GM21515 (cell line): ENCODE measurements at regions not wholly inside any gene's neighbourhood (a gene's known extent, or its start where the extent isn't known, plus 50 kb on each side); places are given as distances from the start of the nearest gene placed in this dataset.
A peak's percentile ranks its signal among the peaks of the same experiment; 100 is the strongest.
"Not testable (repeated sequence)": the region's sequence is repeated elsewhere in the genome, so short reads cannot be mapped to it uniquely, and the experiment has no call there.

Experiments
- ATAC-seq: cut with Tn5 transposase; IDR thresholded peaks from one replicate; pipeline ENCODE4 v1.9.1; 2021; ENCODE audit not compliant: unreplicated experiment

- ATAC-seq = peak; percentile 37
These were observed 444.0 kb downstream of the HS3ST3B1 start for GRCh38 chr17:14744761-14745473.

DNA sequence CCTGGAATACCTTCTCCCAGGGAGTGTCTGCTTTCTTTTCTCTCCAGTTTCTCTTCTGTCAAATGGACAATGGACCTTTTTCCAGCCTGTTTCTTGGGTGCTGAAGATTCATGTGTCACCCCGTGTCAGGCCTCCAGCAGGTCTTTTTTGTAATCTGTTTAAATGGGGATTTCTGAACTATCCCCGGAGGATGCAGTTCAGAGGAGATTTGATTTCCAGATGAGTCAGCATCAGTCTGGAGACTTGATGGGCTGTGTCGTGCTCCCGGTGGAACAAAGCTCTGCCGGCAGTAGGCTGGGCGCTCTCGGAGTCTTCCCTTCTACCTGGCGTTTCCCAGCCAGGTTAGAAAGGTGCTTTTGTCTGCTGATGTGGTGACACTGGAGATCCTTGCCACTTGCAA, 440.6 kb downstream of the HS3ST3B1 start:
- no peak for ATAC-seq

DNA sequence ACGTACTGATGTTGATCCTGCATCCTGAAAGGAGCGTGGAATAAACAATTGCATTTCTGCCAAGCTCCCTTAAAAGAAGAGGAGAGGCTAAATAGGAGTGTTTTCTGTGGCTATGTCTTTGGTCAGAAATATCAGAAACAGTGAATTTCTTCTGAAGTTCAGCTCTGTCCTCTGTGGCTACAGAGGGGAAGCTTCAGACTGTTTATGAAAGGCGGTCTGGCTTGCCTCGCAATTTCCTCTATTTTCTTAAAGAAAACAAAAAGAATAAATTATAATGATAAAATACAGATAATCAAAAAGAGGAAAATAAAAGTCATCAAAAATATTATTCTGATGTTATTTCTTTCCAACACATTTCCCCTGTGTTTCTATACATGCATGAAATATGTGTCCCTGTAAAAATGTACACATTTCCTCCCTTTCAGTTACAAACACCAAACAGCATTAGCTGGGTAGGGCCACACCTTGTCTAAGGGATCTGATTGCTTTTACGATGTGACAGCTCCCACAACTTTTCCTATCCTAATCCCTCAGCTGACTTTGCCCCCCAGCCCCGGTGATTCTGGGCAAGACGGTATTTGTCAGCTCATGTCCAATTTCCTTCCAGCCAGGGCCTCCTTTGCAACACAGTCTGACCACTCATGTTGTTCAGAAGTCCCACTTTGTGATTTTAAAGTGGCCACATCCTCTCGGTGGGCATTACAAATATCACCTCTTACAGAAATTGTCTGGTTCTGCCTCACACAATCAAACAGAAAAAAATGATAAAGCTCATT, 439.0 kb downstream of the HS3ST3B1 start:
- no peak for ATAC-seq

DNA sequence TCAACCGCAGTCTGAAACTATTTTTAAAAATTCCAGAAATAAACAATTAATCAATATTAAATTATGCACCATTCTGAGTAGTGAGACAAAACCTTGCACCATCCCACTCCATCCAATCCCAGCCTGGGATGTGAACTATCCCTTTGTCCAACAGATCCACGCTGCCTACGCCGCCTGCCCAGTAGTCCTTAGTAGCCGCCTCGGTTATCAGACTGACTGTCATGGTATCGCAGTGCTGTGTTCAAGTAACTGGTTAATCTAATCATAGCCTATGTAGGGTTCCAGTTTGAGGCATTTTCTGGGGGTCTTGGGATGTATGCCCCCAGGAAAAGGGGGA, 437.7 kb downstream of the HS3ST3B1 start:
- no peak for ATAC-seq

DNA sequence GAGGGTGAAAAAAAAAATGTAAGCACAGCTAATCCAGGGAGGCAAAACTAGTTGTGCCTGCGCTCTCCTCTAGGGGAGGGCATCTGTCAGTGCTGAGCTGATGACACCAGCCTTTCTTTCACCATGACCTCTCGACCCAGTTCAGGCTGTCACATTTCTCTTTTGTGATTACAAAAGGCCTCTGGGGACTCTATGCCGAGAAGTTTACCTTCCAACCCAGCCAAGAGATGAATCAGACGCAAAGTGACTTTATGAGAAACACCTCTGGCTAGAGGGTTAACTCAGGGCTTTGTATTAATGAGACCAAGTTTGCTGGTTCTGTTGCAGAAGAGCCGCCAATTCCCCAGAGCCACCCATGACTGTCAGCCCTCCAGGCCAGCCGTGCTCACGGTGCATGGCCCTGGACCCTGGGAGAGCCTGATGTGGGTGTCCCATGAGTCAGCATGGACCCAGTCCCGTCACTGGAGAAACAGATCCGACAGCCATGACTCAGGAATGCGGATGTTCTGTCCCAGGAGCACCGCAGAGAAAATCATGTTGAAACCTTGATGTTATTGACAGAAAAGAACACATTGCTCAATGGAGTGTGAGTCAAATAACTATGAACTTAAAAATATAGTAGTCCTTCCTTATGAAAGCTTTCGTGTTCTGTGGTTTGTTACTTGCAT, 437.2 kb downstream of the HS3ST3B1 start:
- peak; percentile 76 for ATAC-seq

GRCh38 chr17:14736631-14737030, 435.8 kb downstream of the HS3ST3B1 start:
- ATAC-seq = no peak

DNA sequence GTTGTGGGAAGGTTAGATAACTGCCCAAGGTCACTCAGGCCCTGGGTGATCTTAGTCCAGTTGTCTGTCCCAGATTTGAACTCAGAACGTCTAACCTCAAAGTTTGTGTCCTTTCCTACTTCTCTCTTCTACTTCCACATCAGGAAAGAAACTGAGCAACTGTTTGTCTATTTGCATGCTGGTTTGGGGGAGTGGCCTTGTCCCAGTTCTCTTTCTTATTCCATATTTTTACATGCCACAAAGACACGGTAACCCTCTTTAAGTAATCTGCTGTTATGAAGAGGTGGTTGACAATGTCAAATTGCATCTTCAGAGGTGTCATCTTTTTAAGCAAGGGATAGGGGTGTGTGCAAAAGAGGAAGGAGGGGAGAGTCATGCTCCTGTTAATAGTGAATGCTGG, 432.5 kb downstream of the HS3ST3B1 start:
- ATAC-seq = no peak

- ATAC-seq = no peak
These were observed 431.3 kb downstream of the HS3ST3B1 start for GRCh38 chr17:14732211-14732610.

DNA sequence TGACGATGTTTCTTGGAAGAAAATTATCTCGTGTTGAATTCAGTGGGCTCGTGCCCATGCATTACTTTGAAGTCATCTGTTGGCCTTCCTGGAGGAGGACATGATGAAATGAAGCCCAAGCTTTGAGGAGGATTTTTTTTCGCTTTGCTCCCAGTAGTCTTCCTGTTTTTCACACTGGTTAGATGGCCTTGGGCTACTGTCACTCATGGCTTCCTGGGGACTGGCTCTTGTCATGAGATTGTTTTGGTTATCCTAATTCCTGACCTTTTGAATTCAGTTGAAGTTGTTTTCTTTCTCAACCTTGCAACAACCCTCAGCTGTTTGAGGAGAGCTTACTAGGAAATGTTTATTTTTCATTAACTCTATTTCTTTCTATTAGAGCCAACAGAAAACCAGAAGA, 430.7 kb downstream of the HS3ST3B1 start:
- ATAC-seq = no peak

GRCh38 chr17:14730821-14731220, 429.9 kb downstream of the HS3ST3B1 start:
- no peak for ATAC-seq

GRCh38 chr17:14725729-14726128, 424.8 kb downstream of the HS3ST3B1 start:
- ATAC-seq = no peak

DNA sequence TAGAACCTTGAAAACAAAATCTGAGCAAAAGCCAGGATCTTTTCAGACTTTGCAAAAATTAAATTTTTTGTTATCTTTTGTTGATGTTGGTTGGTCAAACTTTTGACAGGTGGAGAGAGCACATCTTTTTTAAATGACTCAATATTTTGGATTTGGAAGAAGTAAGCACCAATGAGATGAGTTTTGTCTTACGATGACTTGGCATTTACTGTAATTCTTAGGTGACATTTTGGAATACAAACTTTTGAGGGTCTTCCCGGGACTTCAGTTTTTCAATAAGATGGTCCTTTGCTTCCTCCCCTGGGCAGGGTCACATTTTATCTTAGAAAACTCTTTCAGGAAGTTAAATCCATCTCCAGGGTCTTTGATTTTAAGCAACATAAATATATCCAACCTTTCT, 423.9 kb downstream of the HS3ST3B1 start:
- no peak for ATAC-seq

DNA sequence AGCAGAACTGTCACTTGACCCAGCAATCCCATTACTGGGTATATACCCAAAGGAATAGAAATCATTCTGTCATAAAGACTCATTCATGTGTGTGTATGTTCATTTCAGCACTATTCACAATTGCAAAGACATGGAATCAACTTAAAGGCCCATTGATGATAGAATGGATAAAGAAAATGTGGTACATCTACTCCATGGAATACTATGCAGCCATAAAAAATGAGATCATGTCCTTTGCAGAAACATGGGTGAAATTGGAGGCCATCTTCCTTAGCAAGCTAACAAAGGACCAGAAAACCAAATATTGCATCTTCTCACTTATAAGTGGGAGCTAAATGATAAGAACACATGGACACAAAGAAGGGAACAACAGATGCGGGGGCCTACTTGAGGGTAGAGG, 422.5 kb downstream of the HS3ST3B1 start:
- ATAC-seq = not testable (repeated sequence)

- no peak for ATAC-seq
These were observed 419.1 kb downstream of the HS3ST3B1 start for GRCh38 chr17:14719942-14720341.

DNA sequence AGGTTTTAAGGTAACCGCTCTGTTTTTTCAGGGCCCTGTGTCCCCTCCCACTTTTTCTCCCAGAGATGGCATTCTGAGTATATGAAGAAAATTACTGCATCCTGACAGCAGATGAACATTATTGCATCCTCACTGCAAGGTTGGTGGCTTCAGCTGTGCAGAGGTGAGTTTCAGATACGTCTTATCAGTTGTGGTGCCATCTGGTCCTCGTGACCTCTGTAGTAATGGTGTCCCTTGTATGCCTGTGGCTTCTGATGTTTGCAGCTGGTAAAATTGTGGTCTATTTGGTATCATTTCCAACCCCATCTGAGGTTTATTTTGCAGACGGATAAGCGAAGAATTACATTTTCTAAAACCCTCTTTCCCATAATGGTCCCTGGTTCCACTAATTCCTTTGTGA, 417.0 kb downstream of the HS3ST3B1 start:
- no peak for ATAC-seq

- ATAC-seq = no peak
These were observed 414.7 kb downstream of the HS3ST3B1 start for GRCh38 chr17:14715561-14715960.

DNA sequence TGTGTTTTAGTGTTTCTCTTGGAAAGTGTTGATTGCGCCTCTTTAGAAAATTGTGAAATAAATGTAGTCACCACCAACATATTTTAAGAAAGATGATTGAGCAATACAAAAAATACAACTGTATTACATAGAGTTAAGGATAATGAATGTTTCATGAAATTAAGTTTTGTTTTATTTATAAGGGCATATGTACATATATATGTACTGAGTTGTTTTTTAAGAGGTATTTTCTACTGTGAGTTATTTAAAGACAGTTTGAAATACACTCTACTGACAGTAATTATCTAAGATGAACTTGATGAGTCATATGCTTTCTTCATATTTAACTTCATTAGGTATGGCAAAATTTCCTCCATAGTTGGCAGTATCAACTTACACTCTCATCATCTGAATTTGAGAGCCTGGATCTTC, 411.7 kb downstream of the HS3ST3B1 start:
- ATAC-seq = no peak

DNA sequence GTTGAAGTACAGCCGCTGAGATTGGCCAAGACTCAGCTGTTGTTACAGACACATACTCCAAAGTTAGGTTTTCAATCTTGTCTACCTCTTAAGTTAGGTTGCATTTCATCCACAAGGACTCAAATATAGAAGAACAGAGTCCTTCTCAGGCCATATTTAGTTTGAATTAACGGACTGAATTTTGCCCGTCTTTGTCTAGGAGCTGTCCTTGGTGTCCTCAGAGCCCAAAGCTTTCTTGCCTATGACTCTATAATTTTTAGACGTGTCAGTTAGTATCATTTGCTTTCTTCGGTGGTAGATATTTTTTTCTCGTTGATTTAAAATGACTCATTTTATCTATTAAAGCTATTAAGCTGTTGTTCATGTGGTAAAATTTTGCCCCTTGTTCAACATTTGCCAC, 403.2 kb downstream of the HS3ST3B1 start:
- ATAC-seq = no peak

DNA sequence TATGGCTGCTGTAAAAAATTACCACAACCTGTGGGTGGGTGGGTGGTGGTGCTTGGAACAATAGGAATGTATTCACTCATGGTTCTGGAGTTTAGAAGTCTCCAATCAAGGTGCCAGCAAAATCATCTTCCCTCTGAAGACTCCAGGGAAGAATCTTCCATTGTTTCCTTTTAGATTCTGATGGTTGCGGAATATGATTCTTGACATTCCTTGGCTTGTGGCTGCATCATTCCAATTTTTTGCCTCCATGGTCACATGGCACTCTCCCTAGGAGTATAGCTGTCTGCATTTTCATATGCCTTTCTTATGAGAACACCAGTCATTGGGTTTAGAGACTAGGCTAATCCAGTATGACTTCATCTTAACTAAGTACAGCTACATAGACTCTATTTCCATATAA, 401.0 kb downstream of the HS3ST3B1 start:
- no peak for ATAC-seq

- ATAC-seq = no peak
These were observed 398.8 kb downstream of the HS3ST3B1 start for GRCh38 chr17:14699574-14700185.

GRCh38 chr17:14693382-14693781, 392.5 kb downstream of the HS3ST3B1 start:
- no peak for ATAC-seq

GRCh38 chr17:14690704-14691103, 389.8 kb downstream of the HS3ST3B1 start:
- ATAC-seq = no peak
